ENCODE measurements at regions not wholly inside any gene's neighbourhood (a gene's known extent, or its start where the extent isn't known, plus 50 kb on each side); places are given as distances from the start of the nearest gene placed in this dataset.

- no peak overlapping the region for H3K4me3 ChIP-seq
- H3K36me3 ChIP-seq, result no peaks in the 10 kb centered on the region
- H3K9me3 ChIP-seq, result no peaks in the 10 kb centered on the region
- H3K9ac ChIP-seq, result no peak overlapping the region
- H3K27ac ChIP-seq, result no peak overlapping the region
- H3K27me3 ChIP-seq, result no peaks in the 10 kb centered on the region
- H4K20me1 ChIP-seq, result no peaks in the 10 kb centered on the region
- no peak overlapping the region for H3K4me2 ChIP-seq
- no peaks in the 10 kb centered on the region for H3K4me1 ChIP-seq
- TF ChIP-seq Cebpa-rat (IDR thresholded peaks at IDR 0.05), result no peak
Observed at GRCh38 chr7:86592185-86592584, 51.5 kb upstream of the GRM3 start.

- Histone ChIP-seq H3K4me1 (no peaks in the 10 kb centered on the region), H3K9ac (no peak overlapping the region), H4K20me1 (no peaks in the 10 kb centered on the region), H3K4me3 (no peak overlapping the region), H3K27me3 (no peaks in the 10 kb centered on the region), H3K9me3 (no peaks in the 10 kb centered on the region), H3K27ac (no peak overlapping the region), H3K4me2 (no peak overlapping the region), H3K36me3 (no peaks in the 10 kb centered on the region)
- no peak for TF ChIP-seq Cebpa-rat (IDR thresholded peaks at IDR 0.05)
Observed at GRCh38 chr7:86574006-86574405, 69.7 kb upstream of the GRM3 start.

- H3K9ac ChIP-seq, result no peak overlapping the region
- no peaks in the 10 kb centered on the region for H4K20me1 ChIP-seq
- H3K36me3 ChIP-seq, result no peaks in the 10 kb centered on the region
- no peak for TF ChIP-seq Cebpa-rat (IDR thresholded peaks at IDR 0.05)
- H3K4me1 ChIP-seq, result no peaks in the 10 kb centered on the region
- no peak overlapping the region for H3K4me2 ChIP-seq
- H3K4me3 ChIP-seq, result no peak overlapping the region
- no peaks in the 10 kb centered on the region for H3K27me3 ChIP-seq
- H3K9me3 ChIP-seq, result no peaks in the 10 kb centered on the region
- H3K27ac ChIP-seq, result no peak overlapping the region
Observed at GRCh38 chr7:86558680-86559501, 84.8 kb upstream of the GRM3 start.

- Histone ChIP-seq H3K9me3 (no peaks in the 10 kb centered on the region), H3K27ac (no peak overlapping the region), H3K36me3 (no peaks in the 10 kb centered on the region), H3K4me1 (no peaks in the 10 kb centered on the region), H4K20me1 (no peaks in the 10 kb centered on the region), H3K4me2 (no peak overlapping the region), H3K9ac (no peak overlapping the region), H3K4me3 (no peak overlapping the region), H3K27me3 (no peaks in the 10 kb centered on the region)
- TF ChIP-seq Cebpa-rat (IDR thresholded peaks at IDR 0.05), result no peak
Observed at GRCh38 chr7:86534641-86535040, 109.1 kb upstream of the GRM3 start.

- Histone ChIP-seq H3K9me3 (no peaks in the 10 kb centered on the region), H3K36me3 (no peaks in the 10 kb centered on the region), H3K27me3 (no peaks in the 10 kb centered on the region), H3K4me2 (no peak overlapping the region), H4K20me1 (no peaks in the 10 kb centered on the region), H3K9ac (no peak overlapping the region), H3K27ac (no peak overlapping the region), H3K4me3 (no peak overlapping the region), H3K4me1 (no peaks in the 10 kb centered on the region)
- TF ChIP-seq Cebpa-rat (IDR thresholded peaks at IDR 0.05), result no peak
Observed at GRCh38 chr7:86504229-86504628, 139.5 kb upstream of the GRM3 start.

GRCh38 chr7:86499986-86500385 is 143.7 kb upstream of the GRM3 start:
- Histone ChIP-seq H3K27me3 (no peaks in the 10 kb centered on the region), H3K4me3 (no peak overlapping the region), H4K20me1 (no peaks in the 10 kb centered on the region), H3K27ac (no peak overlapping the region), H3K36me3 (no peaks in the 10 kb centered on the region), H3K4me2 (no peak overlapping the region), H3K4me1 (no peaks in the 10 kb centered on the region), H3K9me3 (no peaks in the 10 kb centered on the region), H3K9ac (no peak overlapping the region)
- no peak for TF ChIP-seq Cebpa-rat (IDR thresholded peaks at IDR 0.05)

- Histone ChIP-seq H3K36me3 (no peaks in the 10 kb centered on the region), H3K4me2 (no peak overlapping the region), H3K4me3 (no peak overlapping the region), H3K27ac (no peak overlapping the region), H3K9ac (no peak overlapping the region), H3K9me3 (no peaks in the 10 kb centered on the region), H4K20me1 (no peaks in the 10 kb centered on the region), H3K27me3 (no peaks in the 10 kb centered on the region), H3K4me1 (no peaks in the 10 kb centered on the region)
- TF ChIP-seq Cebpa-rat (IDR thresholded peaks at IDR 0.05), result no peak
Observed at GRCh38 chr7:86485827-86486226, 157.9 kb upstream of the GRM3 start.

GRCh38 chr7:86479144-86479543 is 164.6 kb upstream of the GRM3 start:
- TF ChIP-seq Cebpa-rat (IDR thresholded peaks at IDR 0.05), result no peak
- H3K4me1 ChIP-seq, result peaks cover 10% of the 10 kb centered on the region; the same call in 1 of the 2 replicates
- H3K27ac ChIP-seq, result no peak overlapping the region
- H3K9me3 ChIP-seq, result no peaks in the 10 kb centered on the region
- H3K9ac ChIP-seq, result no peak overlapping the region
- H4K20me1 ChIP-seq, result no peaks in the 10 kb centered on the region
- H3K36me3 ChIP-seq, result no peaks in the 10 kb centered on the region
- H3K4me2 ChIP-seq, result no peak overlapping the region
- no peaks in the 10 kb centered on the region for H3K27me3 ChIP-seq
- no peak overlapping the region for H3K4me3 ChIP-seq

GRCh38 chr7:86477343-86477935 is 166.3 kb upstream of the GRM3 start:
- Histone ChIP-seq H3K27ac (no peak overlapping the region), H3K36me3 (no peaks in the 10 kb centered on the region), H3K4me2 (peak overlapping the region; percentile 8; the same call in 1 of the 2 replicates), H4K20me1 (no peaks in the 10 kb centered on the region), H3K4me1 (peaks cover 10% of the 10 kb centered on the region; the same call in 1 of the 2 replicates), H3K4me3 (no peak overlapping the region), H3K9me3 (no peaks in the 10 kb centered on the region), H3K9ac (no peak overlapping the region), H3K27me3 (no peaks in the 10 kb centered on the region)
- TF ChIP-seq Cebpa-rat (IDR thresholded peaks at IDR 0.05), result no peak

GRCh38 chr7:86470763-86471162 is 172.9 kb upstream of the GRM3 start:
- no peak overlapping the region for H3K4me3 ChIP-seq
- no peaks in the 10 kb centered on the region for H4K20me1 ChIP-seq
- H3K9me3 ChIP-seq, result no peaks in the 10 kb centered on the region
- no peak for TF ChIP-seq Cebpa-rat (IDR thresholded peaks at IDR 0.05)
- no peak overlapping the region for H3K4me2 ChIP-seq
- H3K27ac ChIP-seq, result no peak overlapping the region
- no peak overlapping the region for H3K9ac ChIP-seq
- no peaks in the 10 kb centered on the region for H3K36me3 ChIP-seq
- H3K27me3 ChIP-seq, result no peaks in the 10 kb centered on the region
- no peaks in the 10 kb centered on the region for H3K4me1 ChIP-seq

All from BLaER1 (cell line).